Caco-2 (cell line): ENCODE measurements at regions not wholly inside any gene's neighbourhood (a gene's known extent, or its start where the extent isn't known, plus 50 kb on each side); places are given as distances from the start of the nearest gene placed in this dataset.

Experiments used
- BruUV-seq: library from RNA; stranded (reverse); fragments of 400-500 nt; replicated peaks from 2 replicates; lab custom pipeline; 2021; lab: Mats Ljungman, UMichigan
- CTCF ChIA-PET: fragments of 300-600 bp; sonication (Branson Sonifier 250); formaldehyde crosslinking; loops from one replicate; lab custom pipeline; 2022; ENCODE audit warnings: antibody characterized with exemption; lab: Charles Lee
- POLR2A ChIA-PET: fragments of 300-600 bp; sonication (Branson Sonifier 250); formaldehyde crosslinking; loops from one replicate; lab custom pipeline; 2022; ENCODE audit warnings: antibody characterized with exemption; lab: Charles Lee
- DNase-seq, 2 experiments: peaks; one replicate each; pipeline versions ENCODE4 v3.0.0 to v3.0.0-alpha.2; 2020 to 2022
- H3K27me3 ChIP-seq: replicated peaks from 2 replicates; pipeline ENCODE4 v1.6.0; 2011; ENCODE audit warnings: low read length; ENCODE audit not compliant: control insufficient read depth, insufficient read depth
- H3K36me3 ChIP-seq: 2 replicates; pipeline ENCODE4 v1.5.1; 2011; ENCODE audit warnings: low read length; ENCODE audit not compliant: control insufficient read depth, insufficient read depth
- H3K4me1 ChIP-seq: fragments of 250-450 bp; sonication (Bioruptor Pico); 2 replicates; pipeline ENCODE4 v1.5.1; 2020; ENCODE audit warnings: mild to moderate bottlenecking
- H3K4me3 ChIP-seq: 2 replicates; pipeline ENCODE4 v1.5.1; 2011; ENCODE audit warnings: low read depth, mild to moderate bottlenecking, control low read depth, low read length
- H3K9me3 ChIP-seq: fragments of 250-450 bp; sonication (Bioruptor Pico); 2 replicates; pipeline ENCODE4 v1.5.1; 2020; ENCODE audit warnings: mild to moderate bottlenecking, moderate library complexity
- H3K27ac Mint-ChIP-seq: one replicate; pipeline ENCODE4 v1.8.0; 2022; ENCODE audit warnings: mixed read lengths; ENCODE audit not compliant: unreplicated experiment
- H3K27me3 Mint-ChIP-seq: one replicate; pipeline ENCODE4 v1.8.0; 2022; ENCODE audit warnings: mixed read lengths; ENCODE audit not compliant: insufficient read depth, unreplicated experiment
- H3K36me3 Mint-ChIP-seq: one replicate; pipeline ENCODE4 v1.8.0; 2022; ENCODE audit warnings: mild to moderate bottlenecking, mixed read lengths; ENCODE audit not compliant: insufficient read depth, unreplicated experiment
- H3K4me1 Mint-ChIP-seq: one replicate; pipeline ENCODE4 v1.8.0; 2022; ENCODE audit warnings: low read depth, mixed read lengths; ENCODE audit not compliant: unreplicated experiment
- H3K4me3 Mint-ChIP-seq: one replicate; pipeline ENCODE4 v1.8.0; 2022; ENCODE audit warnings: mild to moderate bottlenecking, moderate library complexity, mixed read lengths; ENCODE audit not compliant: unreplicated experiment
- H3K9me3 Mint-ChIP-seq: one replicate; pipeline ENCODE4 v1.8.0; 2022; ENCODE audit warnings: mixed read lengths; ENCODE audit not compliant: unreplicated experiment
- intact Hi-C: fragments of 100-400 bp; cut with micrococcal nuclease; formaldehyde crosslinking; loops from one replicate; pipeline ENCODE4 v1.10.0; 2022; ENCODE audit not compliant: unreplicated experiment
- TF ChIP-seq, protein P1 (sequence below), 2 experiments: fragments of 200-600 bp in 1 of 2; IDR thresholded peaks; 1 replicate in 1 of 2; 2 replicates in 1 of 2; pipeline versions ENCODE4 v1.5.1 to v1.8.0; 2011 to 2022; ENCODE audit warnings: antibody characterized with exemption in 1 of 2, control low read depth in 1 of 2, inconsistent platforms in 1 of 2, low read depth in 1 of 2, low read length in 1 of 2, mild to moderate bottlenecking in 1 of 2, moderate library complexity in 1 of 2; ENCODE audit not compliant: insufficient read depth in 1 of 2, severe bottlenecking in 1 of 2, unreplicated experiment in 1 of 2

DNA sequence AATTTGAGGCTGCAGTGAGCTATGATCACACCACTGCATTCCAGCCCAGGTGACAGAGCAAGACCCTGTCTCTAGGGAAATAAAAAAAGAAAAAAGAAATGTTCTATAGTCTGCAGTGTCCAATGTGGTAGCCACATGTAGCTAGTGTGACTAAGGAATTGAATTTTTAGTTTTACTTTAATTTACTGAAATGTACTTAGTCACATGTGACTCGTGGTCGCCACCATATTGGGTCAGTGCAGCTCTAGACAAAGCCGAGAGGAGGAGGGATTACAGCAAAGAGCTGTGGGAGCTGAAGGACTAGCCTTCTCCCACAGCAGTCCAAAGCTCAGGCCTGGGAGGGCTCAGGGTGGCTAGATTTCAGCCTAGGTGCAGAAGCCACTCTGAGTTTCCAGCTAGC is 65.9 kb upstream of the NTRK3 start:
- TF ChIP-seq, protein P1, sequence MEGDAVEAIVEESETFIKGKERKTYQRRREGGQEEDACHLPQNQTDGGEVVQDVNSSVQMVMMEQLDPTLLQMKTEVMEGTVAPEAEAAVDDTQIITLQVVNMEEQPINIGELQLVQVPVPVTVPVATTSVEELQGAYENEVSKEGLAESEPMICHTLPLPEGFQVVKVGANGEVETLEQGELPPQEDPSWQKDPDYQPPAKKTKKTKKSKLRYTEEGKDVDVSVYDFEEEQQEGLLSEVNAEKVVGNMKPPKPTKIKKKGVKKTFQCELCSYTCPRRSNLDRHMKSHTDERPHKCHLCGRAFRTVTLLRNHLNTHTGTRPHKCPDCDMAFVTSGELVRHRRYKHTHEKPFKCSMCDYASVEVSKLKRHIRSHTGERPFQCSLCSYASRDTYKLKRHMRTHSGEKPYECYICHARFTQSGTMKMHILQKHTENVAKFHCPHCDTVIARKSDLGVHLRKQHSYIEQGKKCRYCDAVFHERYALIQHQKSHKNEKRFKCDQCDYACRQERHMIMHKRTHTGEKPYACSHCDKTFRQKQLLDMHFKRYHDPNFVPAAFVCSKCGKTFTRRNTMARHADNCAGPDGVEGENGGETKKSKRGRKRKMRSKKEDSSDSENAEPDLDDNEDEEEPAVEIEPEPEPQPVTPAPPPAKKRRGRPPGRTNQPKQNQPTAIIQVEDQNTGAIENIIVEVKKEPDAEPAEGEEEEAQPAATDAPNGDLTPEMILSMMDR (IDR thresholded peaks at IDR 0.05; ENCODE audit: insufficient read depth in 1 of 2, low read depth in 1 of 2, low read length in 1 of 2, severe bottlenecking in 1 of 2, unreplicated experiment in 1 of 2) = no peak
- H3K4me3 ChIP-seq = no peak overlapping the region
- H3K9me3 Mint-ChIP-seq = no peaks in the 10 kb centered on the region
- no peaks in the 10 kb centered on the region for H3K4me1 Mint-ChIP-seq
- POLR2A ChIA-PET = no interaction called here
- no peak overlapping the region for H3K4me3 Mint-ChIP-seq
- BruUV-seq = no TSS peak
- no peak for DNase-seq
- peaks cover 32% of the 10 kb centered on the region for H3K27me3 Mint-ChIP-seq
- CTCF ChIA-PET = no interaction called here
- H3K27ac Mint-ChIP-seq = no peak overlapping the region
- no peaks in the 10 kb centered on the region for H3K36me3 Mint-ChIP-seq
- no peaks in the 10 kb centered on the region; the same call in 1 of the 2 replicates for H3K27me3 ChIP-seq
- no peaks in the 10 kb centered on the region for H3K4me1 ChIP-seq
- intact Hi-C loops = no loop called here
- no peaks in the 10 kb centered on the region for H3K36me3 ChIP-seq
- H3K9me3 ChIP-seq = no peaks in the 10 kb centered on the region

DNA sequence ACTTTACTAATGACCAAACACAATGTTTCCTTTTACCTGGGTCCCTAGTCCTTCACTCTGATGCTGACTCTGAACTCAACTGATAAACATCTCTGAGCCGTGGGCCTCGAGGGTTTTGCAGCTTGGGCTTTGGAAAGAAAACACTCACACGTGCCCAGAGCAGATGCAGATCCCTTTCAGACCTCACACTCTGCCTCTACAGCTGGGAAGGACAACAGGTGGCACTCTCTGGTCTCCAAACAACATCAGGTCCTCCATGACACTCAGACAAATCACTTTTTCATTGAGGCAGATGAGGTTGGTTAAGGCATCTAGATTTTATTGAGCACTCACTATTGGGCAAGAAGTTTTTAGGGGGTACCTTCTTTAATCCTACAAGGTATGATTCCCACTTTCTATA is 64.7 kb upstream of the NTRK3 start:
- no peaks in the 10 kb centered on the region; the same call in 1 of the 2 replicates for H3K27me3 ChIP-seq
- no TSS peak for BruUV-seq

DNA sequence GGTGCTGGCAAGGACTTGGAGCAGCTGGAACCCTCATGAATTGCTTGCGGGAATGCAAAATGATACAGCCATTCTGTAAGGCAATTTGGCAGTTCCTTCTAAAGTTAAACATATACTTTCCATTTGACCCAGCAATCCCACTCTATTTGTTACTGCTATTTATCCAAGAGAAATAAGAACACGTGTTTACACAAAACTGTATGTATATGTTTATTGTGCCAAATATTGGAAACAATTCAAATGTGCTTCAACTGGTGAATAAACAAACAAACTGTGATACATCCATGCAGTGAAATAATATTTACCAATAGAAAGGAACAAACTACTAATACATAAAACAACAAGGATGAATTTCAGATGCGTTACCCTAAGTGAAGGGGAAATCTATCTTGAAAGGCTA is 60.0 kb upstream of the NTRK3 start:
- Mint-ChIP-seq H3K4me1 (no peaks in the 10 kb centered on the region), H3K9me3 (no peaks in the 10 kb centered on the region), H3K4me3 (no peak overlapping the region), H3K27ac (no peak overlapping the region), H3K27me3 (peaks cover 28% of the 10 kb centered on the region), H3K36me3 (no peaks in the 10 kb centered on the region)
- TF ChIP-seq, protein P1 (IDR thresholded peaks at IDR 0.05; ENCODE audit: insufficient read depth in 1 of 2, low read depth in 1 of 2, low read length in 1 of 2, severe bottlenecking in 1 of 2, unreplicated experiment in 1 of 2) = no peak
- POLR2A ChIA-PET = no interaction called here
- Histone ChIP-seq H3K36me3 (no peaks in the 10 kb centered on the region), H3K4me3 (no peak overlapping the region), H3K4me1 (no peaks in the 10 kb centered on the region), H3K9me3 (no peaks in the 10 kb centered on the region; the same call in 1 of the 2 replicates), H3K27me3 (no peaks in the 10 kb centered on the region; the same call in 1 of the 2 replicates)
- CTCF ChIA-PET = no interaction called here
- BruUV-seq = no TSS peak
- no peak for DNase-seq
- intact Hi-C loops = no loop called here

More for the DNA sequence above, 64.7 kb upstream of the NTRK3 start:
- ChIA-PET CTCF (no interaction called here), POLR2A (no interaction called here)
- intact Hi-C loops = no loop called here
- H3K36me3 Mint-ChIP-seq = no peaks in the 10 kb centered on the region
- TF ChIP-seq, protein P1 (IDR thresholded peaks at IDR 0.05; ENCODE audit: insufficient read depth in 1 of 2, low read depth in 1 of 2, low read length in 1 of 2, severe bottlenecking in 1 of 2, unreplicated experiment in 1 of 2) = no peak
- Histone ChIP-seq H3K9me3 (no peaks in the 10 kb centered on the region), H3K36me3 (no peaks in the 10 kb centered on the region), H3K4me1 (no peaks in the 10 kb centered on the region), H3K4me3 (no peak overlapping the region)
- no peaks in the 10 kb centered on the region for H3K9me3 Mint-ChIP-seq
- H3K4me1 Mint-ChIP-seq = no peaks in the 10 kb centered on the region
- no peak overlapping the region for H3K27ac Mint-ChIP-seq
- DNase-seq = no peak
- peaks cover 29% of the 10 kb centered on the region for H3K27me3 Mint-ChIP-seq
- H3K4me3 Mint-ChIP-seq = no peak overlapping the region
